Vagina (tissue), 2 donors: ENCODE measurements at regions not wholly inside any gene's neighbourhood (a gene's known extent, or its start where the extent isn't known, plus 50 kb on each side); places are given as distances from the start of the nearest gene placed in this dataset.

Experiments used
- CTCF ChIP-seq, 3 experiments: fragments of 450-650 bp in 2 of 3; fragments of 200-600 bp in 1 of 3; sonication (generic) in 1 of 3; IDR thresholded peaks; one replicate each; pipeline ENCODE4 v1.5.1; 2017 to 2019; ENCODE audit warnings: antibody characterized with exemption in 3 of 3, mild to moderate bottlenecking in 2 of 3, moderate library complexity in 2 of 3
- POLR2A ChIP-seq, 2 donors: fragments of 450-650 bp; IDR thresholded peaks; one replicate each; pipeline ENCODE4 v1.6.1; 2017; ENCODE audit warnings: antibody characterized with exemption in 2 of 2, mild to moderate bottlenecking in 2 of 2, moderate library complexity in 2 of 2

- no peak for TF ChIP-seq CTCF (IDR thresholded peaks at IDR 0.05)
- TF ChIP-seq POLR2A (IDR thresholded peaks at IDR 0.05): no peak
Observed at GRCh38 chr21:34276711-34277425, 86.9 kb upstream of the KCNE2 start.
